GM21717 (cell line): ENCODE measurements at regions not wholly inside any gene's neighbourhood (a gene's known extent, or its start where the extent isn't known, plus 50 kb on each side); places are given as distances from the start of the nearest gene placed in this dataset.
A peak's percentile ranks its signal among the peaks of the same experiment; 100 is the strongest.

ENCODE experiments used
- ATAC-seq: cut with Tn5 transposase; IDR thresholded peaks from one replicate; pipeline ENCODE4 v1.9.1; 2021; ENCODE audit warnings: mild to moderate bottlenecking, moderate library complexity; ENCODE audit not compliant: unreplicated experiment

- ATAC-seq, result no peak
Measured at GRCh38 chrX:151476604-151477303, 79.7 kb downstream of the VMA21 start.

- no peak for ATAC-seq
Measured at GRCh38 chrX:151478058-151478457, 81.1 kb downstream of the VMA21 start.

- peak; percentile 78 for ATAC-seq
Measured at GRCh38 chrX:151488677-151489076, 74.8 kb upstream of the PASD1 start.

- no peak for ATAC-seq
Measured at GRCh38 chrX:151505796-151506195, 57.7 kb upstream of the PASD1 start.

GRCh38 chrX:151510203-151510602 is 53.3 kb upstream of the PASD1 start:
- no peak for ATAC-seq

GRCh38 chrX:151513472-151513871 is 50.0 kb upstream of the PASD1 start:
- no peak for ATAC-seq
